ENCODE measurements at regions not wholly inside any gene's neighbourhood (a gene's known extent, or its start where the extent isn't known, plus 50 kb on each side); places are given as distances from the start of the nearest gene placed in this dataset.
A peak's percentile ranks its signal among the peaks of the same experiment; 100 is the strongest.
"Not testable (repeated sequence)": the region's sequence is repeated elsewhere in the genome, so short reads cannot be mapped to it uniquely, and the experiment has no call there.

DNA sequence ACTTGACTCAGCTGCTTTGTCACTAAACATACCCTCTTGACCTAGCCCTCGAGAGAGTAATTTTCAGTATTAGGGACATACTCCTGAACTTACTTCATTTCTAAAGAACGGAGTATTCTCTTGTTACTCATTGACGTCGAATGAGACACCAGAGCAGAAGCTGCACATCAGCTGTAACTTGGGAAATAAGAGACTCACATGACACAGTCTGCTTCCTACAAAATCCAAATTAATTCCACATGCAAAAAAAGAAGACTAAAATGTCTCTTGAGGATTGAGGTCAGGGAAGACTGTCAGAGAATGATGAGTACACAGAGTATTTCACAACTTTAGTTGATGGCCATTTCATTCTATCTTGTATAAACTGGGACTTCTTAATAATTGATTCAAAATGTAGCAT is 114.7 kb upstream of the EGFR start:
- no peak for DNase-seq

DNA sequence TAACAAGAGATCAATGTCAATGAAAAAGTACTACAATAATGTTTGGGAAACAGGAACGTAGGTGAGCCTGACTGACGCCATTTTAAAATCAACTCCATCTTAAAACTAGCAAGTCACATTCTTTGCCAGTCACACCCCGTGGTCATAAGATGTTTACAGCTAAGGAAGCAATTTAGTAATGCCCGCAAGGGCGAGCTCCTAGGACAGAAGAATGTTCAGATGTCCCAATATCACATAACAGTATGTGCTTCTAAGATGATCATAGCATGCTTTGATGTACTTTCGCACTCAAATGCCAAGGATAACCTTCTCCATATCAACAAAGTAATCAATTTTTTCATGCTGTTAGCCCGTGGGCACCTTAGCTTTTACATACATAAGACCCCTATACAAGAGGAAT is 113.8 kb upstream of the EGFR start:
- DNase-seq = no peak

DNA sequence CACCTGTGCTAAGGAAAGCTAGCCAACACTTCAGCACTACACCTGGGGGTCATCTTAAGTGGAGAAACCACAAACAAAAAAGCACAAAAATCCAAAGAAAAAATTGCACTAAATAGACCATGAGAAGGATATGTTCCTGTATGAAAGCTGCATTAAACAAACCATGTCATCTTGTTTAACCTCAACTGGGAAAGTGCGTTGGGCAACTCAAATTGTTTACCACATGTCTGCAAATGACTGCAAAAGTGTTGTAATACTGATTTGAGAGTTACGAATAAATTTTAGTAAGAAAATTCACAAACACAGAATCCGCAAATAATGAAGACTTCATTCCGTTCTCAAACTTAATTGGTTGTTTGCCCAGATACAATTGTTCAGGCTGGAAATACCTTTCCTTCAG is 111.9 kb upstream of the EGFR start:
- no peak for DNase-seq

DNA sequence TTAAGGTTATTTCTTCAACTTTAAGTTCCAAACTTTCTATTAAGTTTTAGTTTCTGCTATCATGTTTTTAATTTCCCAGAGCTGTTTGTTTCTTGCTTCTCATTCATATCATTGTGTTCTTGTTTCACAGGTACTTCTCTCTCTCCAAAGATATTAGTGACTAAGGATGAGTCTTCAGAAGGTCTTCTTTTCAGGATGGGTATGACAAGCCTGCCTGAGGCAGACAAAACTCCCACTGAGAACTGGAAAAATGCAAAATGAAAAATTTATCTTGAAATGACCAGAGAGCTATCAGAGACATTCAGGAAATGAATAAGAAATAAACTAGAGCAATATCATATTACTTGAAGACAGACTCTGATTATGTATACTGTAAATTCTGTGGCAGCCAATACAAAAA is 110.8 kb upstream of the EGFR start:
- DNase-seq = no peak

DNA sequence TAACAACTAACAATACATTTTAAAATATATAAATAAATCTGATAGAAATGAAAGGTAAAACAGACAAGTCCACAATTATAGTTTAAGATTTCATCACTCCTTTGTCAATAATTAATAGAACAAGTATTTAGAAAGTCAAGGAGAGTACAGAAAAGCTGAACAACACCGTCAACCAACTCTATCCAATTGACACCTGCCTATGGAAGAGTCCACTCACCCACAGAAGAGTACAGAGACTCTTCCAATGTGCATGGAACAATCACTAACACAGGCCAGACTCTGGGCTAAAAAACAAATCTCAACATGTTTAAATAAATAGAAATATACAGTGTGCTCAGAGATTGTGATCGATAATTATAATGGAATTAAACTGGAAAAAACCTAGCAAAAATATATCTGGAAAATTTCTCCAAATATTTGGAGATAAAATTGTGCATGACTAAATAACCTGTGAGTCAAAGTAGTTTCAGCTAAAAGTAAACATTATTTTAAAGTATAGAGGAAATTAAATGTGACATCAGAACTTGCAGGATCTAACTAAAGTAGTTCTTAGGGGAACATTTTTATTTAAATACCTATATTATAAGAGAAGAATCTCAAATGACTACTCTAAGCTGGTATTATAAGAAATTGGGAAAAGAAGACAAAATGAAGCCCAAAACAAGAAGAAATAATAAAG is 109.9 kb upstream of the EGFR start:
- DNase-seq = no peak

DNA sequence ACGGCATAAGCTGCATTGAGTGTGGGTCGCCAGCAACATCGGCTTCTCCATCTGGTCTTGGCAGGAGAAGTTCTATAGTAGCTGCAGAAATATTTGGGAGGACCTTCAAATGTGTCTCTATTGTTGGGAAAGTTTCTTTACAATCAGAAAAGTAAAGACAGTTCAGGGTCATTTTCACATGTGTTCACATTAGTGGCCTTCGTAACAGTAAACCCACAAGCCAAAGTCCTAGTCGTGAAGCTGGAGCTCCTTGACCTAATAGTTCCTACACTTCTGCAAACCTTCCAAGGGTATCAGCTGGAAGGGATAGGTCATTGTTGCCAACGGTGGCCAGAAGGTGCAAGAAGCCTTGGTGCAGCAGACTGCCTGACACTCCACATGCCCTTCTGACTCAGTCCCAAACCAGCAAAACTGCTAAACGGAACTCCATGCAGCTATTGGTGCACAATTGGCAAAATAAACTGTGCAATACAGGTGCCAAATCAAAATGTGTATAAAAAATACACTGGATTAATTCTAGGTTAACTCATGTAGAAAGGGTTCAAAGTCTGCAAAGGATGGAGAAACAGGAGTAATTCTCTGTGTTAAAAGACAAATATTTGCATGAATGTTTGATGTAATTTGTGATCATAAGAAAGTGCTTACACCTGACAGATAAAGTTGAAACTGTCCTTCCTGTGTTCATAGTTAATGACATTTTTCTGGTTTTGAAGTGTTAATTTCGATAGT is 102.8 kb upstream of the EGFR start:
- no peak for DNase-seq

DNA sequence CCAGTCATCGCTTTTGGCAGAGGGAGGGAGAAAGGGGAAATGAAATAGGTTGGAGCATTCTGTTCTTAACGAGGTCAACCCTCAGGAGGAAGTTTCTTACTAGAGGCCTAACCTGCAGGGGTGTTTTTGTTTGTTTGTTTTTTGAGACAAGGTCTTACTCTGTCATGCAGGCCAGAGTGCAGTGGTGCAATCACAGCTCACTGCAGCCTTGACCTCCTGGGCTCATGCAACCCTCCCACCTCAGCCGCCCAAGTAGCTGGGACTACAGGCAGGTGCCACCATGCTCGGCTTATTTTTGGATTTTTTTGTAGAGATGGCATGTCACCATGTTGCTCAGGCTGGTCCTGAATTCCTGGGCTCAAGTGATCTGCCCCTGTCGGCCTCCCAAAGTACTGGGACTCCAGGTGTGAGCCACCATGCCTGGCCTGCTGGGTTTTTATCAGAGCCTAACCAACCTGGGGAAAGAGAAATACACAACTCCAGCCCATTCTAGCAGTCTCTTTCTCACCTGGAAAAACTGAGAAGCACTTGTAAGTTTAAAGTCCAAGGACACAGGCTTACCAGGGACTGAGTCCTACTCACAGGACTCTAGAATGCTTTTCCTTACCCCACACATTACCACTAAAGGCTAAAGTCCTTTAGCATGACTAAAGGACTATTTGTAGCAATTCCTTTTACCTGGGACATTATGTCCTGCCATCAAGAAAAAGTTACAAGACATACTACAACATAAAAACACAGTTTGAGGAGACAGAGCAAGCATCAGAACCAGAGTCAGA is 101.0 kb upstream of the EGFR start:
- no peak for DNase-seq

DNA sequence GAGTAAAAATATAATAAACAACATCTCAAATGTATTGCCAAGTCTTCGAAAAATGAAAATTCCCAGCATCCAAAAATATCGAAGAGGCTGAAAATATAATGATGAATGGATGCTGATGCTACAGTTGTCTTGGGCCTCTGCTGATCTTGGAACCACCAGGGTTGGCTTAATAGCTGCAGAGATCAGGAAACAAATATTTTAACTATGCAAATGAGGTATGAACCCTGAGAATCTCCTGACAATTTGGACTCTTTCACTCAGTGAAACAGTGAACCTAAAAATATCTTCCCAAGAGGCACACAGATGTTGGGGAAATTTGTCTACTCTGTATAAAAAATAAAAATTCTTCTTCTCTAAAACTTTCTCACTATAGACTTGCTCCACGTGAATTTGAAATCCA is 97.7 kb upstream of the EGFR start:
- no peak for DNase-seq

DNA sequence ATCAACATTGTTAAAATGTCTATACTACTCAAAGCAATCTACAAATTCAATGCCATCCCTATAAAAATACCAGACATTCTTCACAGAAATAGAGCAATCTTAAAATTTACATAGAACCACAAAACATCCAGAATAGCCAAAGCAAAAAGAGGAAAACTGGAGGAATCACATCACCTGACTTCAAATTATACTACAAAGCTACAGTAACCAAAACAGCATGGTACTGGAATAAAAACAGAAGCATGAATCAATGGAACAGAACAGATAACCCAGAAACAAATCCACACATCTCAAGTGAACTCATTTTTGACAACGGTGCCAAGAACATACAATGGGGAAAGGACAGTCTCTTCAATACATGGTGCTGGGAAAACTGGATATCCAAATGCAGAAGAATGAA is 87.3 kb upstream of the EGFR start:
- no peak for DNase-seq

DNA sequence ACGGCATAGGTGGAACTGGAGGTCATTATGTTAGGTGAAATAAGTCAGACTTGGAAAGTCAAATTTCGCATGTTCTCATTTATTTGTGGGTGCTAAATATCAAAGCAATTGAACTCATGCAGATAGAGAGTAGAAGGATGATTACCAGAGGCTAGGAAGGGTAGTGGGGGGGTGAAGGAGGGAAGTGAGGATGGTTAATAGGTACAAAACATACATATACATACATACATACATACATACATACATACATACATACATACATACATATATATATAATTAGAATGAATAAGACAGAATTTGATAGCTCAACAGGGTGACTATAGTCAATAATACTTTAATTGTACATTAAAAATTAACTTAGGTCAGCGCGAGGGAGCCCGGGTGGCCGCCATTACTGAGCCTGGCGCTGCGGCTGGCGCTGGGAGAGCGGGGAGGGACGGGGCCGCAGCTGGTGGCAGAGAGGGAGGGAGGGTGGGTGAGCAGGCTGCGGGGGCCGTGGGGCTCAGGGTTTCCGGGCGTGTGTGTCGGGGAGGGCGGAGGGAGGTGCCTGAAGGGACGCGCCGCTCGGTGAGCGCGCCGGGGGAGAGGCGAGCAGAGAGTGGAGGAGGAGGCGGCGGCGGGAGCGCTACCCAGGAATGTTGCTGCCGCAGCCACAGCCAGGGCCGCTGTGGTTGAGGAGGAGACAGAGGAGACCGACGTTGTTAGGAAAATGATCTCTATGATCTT is 85.8 kb upstream of the EGFR start:
- DNase-seq = peak; percentile 49 to 76

DNA sequence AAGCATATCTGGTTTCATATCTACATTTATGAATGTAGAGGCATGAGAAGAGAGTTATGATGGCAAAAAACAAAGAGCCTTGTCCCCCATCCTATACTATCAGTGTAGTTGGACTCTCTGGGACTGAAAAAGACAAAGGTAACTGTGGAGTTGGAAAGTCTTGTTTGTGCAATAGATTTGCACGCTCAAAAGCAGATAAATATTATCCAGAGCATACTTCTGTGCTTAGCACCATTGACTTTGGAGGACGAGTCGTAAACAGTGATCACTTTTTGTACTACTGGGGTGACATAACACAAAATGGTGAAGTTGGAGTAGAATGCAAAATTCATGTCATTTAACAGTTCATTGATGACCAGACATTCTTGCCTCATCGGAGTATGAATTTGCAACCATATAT is 85.2 kb upstream of the EGFR start:
- no peak for DNase-seq

DNA sequence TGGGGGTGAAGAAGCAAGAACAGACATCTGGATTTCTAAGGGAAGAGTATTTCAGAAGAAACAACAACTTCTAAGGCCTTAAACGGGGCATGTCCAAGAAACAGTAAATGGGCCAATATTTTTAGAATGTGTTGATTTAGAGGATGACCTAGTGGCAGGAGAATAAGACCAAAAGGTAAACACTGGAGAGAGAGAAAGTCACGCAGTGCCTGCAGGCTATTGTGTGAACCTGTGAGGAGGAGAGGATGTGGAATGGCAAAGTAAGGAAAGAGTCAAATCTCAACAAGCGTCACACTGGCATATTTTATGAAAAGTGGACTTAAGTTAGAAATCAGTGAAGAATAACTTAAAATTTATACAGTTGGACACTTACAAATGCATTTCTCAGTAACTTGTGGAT is 78.1 kb upstream of the EGFR start:
- DNase-seq = no peak

DNA sequence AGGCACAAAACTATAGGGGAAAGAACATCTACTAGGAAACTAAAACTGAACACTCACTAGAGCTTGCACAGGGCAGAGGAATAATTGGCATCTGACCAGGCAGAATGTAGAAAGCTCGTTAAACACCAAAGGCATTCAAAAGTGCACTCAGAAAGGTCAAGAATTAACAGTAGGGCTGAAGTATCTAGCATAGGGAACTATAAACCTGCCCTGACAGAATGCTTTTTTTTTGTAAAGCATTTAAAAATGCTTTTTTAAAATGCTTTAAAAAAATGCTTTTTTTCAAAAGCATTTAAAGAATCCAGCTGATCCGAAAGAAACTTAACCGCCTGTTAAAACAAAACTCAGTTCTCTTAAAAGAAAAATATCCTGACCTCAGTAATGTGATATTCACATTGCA is 74.6 kb upstream of the EGFR start:
- DNase-seq = no peak

DNA sequence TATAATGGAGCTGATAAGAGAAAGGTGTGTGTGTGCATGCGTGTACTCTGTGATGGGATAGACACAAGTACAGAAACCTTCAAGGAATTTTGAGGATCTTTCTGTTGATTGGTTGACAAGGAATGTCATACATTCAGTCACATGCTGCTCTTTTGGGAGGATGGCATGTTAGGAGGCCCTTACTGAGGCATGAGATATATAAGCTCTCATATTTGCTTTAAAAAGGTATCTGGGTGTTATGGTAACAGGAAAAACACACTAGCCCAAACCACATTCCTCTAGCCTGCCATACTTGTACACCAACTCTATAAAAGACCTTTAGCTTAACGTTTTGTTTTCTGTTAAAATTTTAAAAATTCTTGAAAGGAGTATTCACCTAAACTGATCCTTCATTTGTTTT is 72.5 kb upstream of the EGFR start:
- no peak for DNase-seq

DNA sequence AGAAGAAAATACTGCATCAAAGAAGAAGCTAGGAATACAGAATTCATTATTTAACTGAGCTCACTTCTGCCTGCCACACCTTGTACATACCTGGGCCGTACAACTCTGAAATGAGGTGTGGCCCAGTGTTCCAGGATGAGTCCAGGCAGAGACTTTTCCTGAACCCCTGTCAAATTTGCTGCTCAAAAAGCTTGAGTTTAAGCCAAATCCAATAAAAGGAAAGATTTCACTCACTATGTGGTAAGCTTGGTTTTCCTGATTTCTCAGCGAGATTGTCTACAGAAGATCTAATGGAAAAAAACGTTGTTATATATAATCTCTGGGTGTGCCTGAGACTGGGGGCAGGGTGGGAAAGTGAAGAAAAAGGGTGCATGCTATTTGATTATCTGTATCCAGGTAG is 72.1 kb upstream of the EGFR start:
- DNase-seq = no peak

DNA sequence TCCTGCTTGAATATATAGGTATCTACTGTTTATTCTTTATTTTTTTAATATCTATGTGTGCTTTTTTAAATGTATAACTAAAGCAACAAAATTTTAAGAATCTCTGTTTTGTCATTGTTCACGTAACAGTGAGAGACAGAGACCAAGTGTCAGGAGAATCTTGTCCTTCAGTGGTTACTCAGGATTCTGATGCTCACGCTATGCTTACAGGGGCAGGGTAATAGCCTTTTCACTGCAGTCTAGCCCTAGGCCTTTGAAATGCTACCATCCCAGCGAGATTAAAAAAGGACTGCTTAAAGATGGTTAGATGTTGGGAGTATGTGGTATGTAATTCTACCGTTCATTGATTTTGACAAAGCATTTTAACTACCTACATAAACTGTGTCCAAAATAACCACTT is 71.6 kb upstream of the EGFR start:
- DNase-seq = no peak

DNA sequence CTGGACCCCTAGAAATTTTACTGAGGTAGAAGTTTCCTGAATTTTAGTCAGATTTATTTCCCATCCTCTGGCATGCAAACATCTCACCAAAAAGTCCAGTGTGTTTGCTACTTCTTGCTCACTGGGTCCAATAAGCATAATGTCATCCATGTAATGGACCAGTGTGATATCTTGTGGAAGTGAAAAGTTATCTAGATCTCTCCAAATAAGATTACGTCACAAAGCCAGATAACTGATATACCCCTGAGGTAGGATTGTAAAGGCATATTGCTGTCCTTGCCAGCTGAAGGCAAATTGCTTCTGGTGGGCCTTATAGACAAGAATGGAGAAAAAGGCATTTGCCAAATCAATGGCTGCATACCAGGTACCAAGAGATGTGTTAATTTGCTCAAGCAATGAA is 69.3 kb upstream of the EGFR start:
- DNase-seq = not testable (repeated sequence)

DNA sequence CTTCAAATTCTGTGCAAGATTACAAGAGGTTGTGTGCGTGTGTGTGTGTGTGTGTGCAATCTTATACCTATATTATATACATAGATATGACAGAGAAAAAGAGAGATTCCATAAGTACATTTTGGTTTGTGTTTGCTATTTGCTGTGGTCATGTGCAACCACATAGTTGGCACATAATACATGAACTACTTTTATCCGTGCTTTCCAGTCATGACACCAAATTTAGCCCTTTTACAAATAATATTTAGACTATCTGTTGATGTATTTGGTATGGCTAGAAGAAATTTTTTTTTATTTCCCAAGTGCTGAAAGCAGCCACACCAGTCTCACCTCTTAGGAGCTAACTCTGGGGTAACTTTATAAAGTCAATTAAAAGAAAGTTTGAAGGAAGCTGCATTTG is 63.5 kb upstream of the EGFR start:
- DNase-seq = no peak

DNA sequence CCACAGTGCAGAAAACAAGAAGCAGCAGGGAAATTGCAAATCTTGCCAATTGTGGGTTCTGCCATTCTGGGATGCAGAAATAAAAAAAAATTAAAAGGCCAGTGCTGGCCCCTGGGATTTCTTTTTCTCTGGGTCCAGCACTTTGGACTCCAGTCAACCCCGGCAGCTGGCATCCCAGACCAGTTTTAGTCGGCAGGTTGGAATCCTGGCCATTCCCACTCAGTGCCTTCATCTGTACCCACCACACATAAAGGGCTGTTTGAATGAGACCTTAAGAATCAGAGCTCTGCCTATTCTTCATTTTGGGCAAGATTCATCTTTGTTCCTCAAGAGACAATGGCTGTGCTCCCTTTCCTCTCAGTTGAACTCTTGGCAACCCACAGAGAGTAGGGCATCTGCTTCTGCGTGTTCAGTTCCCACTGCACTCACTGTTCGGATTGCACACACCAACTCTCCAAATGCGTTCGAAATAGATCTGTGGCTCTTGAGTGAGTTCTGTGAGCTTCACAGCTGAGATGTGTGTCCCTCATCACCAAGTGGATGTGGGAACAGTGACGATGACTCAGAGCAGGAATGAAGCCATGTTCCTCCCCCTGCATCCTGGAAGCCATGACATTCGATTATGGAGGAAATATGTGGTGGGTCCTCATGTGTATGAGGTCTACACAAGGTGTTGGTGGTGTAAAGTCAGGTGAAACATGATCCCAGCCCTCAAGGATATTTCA is 63.0 kb upstream of the EGFR start:
- no peak for DNase-seq

DNA sequence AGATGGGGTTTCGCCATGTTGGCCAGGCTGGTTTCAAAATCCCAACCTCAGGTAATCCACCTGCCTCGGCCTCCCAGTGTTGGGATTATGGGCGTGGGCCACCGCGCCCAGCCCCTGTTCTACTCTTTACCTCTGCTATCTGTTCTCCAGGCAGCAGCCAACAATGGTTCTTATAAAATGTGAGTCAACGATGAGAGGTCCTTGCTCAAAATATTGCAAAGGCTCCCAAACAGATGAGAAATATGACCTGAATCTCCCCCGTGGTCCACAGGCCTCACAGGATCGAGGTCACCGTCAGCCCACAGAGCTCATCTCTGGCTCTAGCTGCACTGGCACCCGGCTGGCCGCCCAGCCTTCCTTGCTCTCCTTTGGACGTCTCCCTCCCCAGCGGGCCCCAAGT is 62.0 kb upstream of the EGFR start:
- DNase-seq = no peak

DNA sequence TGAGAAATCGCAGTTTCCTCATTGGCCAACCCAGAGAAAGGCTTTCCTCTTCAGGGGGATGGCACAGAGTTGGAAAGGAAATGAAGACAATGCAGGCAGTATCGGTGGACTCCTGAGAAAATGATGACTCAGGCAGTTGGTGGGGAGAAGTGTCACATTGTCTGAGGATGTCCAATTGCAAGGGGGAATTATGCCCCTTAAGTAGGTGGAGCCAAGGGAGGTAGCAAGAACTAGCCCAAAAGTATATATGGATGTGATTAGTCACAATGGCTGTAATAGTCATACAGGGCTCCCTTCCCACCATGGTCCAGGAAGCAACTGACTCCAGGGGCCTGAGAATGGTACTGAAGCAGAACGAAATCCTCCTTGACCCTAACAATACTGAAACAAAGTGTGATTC is 58.3 kb upstream of the EGFR start:
- DNase-seq = no peak

DNA sequence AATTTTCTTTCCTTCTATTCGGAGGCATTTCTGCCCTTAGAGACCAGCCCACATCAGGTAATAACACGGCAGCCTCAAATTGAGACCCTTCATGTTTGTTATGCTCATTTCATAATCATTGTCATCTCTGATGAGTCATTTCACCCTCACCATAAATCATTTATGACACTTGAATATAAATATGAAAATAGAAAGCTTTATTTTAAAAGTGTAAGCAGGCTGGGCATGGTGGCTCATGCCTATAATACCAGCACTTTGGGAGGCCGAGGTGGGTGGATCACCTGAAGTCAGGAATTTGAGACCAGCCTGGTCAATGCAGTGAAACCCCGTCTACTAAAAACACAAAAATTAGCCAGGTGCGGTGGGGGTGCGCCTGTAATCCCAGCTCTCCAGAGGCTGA is 57.4 kb upstream of the EGFR start:
- no peak for DNase-seq

DNA sequence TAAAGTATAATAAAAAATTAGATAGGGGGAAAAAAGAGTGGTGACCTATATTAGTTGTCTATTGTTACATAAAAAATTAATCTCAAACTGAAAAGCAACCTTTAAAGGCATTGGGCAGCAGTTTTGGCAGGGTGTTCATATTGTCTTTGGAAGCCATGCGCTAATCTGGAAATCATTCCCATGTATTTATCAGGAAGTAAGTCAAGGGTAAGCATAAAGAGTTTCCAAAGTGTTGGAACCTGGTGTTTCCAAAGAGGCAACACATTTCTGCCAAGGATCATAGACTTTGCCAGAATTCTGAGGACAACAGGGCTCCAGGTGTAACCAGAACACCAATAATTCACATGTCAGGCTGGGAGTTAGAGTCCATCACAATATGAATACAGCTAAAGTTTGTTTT is 55.7 kb upstream of the EGFR start:
- DNase-seq = no peak

Measured in NCI-H1930 (cell line).